ENCODE measurements at regions not wholly inside any gene's neighbourhood (a gene's known extent, or its start where the extent isn't known, plus 50 kb on each side); places are given as distances from the start of the nearest gene placed in this dataset.

GRCh38 chr11:19382131-19382611, 141.4 kb upstream of the E2F8 start:
- no peak for TF ChIP-seq TAF1 (IDR thresholded peaks at IDR 0.05; ENCODE audit: low read depth)
- TF ChIP-seq, protein P1, sequence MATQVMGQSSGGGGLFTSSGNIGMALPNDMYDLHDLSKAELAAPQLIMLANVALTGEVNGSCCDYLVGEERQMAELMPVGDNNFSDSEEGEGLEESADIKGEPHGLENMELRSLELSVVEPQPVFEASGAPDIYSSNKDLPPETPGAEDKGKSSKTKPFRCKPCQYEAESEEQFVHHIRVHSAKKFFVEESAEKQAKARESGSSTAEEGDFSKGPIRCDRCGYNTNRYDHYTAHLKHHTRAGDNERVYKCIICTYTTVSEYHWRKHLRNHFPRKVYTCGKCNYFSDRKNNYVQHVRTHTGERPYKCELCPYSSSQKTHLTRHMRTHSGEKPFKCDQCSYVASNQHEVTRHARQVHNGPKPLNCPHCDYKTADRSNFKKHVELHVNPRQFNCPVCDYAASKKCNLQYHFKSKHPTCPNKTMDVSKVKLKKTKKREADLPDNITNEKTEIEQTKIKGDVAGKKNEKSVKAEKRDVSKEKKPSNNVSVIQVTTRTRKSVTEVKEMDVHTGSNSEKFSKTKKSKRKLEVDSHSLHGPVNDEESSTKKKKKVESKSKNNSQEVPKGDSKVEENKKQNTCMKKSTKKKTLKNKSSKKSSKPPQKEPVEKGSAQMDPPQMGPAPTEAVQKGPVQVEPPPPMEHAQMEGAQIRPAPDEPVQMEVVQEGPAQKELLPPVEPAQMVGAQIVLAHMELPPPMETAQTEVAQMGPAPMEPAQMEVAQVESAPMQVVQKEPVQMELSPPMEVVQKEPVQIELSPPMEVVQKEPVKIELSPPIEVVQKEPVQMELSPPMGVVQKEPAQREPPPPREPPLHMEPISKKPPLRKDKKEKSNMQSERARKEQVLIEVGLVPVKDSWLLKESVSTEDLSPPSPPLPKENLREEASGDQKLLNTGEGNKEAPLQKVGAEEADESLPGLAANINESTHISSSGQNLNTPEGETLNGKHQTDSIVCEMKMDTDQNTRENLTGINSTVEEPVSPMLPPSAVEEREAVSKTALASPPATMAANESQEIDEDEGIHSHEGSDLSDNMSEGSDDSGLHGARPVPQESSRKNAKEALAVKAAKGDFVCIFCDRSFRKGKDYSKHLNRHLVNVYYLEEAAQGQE (IDR thresholded peaks at IDR 0.05; ENCODE audit: borderline replicate concordance), result peak; percentile 35
- peak; percentile 17 for TF ChIP-seq SMC3 (conservative IDR thresholded peaks at IDR 0.05; ENCODE audit: poor library complexity)
- TF ChIP-seq CTCF (IDR thresholded peaks at IDR 0.05; ENCODE audit: poor library complexity, severe bottlenecking), result peak; percentile 9
- no peaks in the 10 kb centered on the region for H3K79me2 ChIP-seq (replicated peaks; ENCODE audit: insufficient read depth, low read length)
- no peaks in the 10 kb centered on the region for H3F3A ChIP-seq (ENCODE audit: insufficient read depth, low read length, poor library complexity, severe bottlenecking)
- no peaks in the 10 kb centered on the region for H3K36me3 ChIP-seq (ENCODE audit: insufficient read depth, low read length)
- no peaks in the 10 kb centered on the region for H4K20me1 ChIP-seq (ENCODE audit: insufficient read depth)
- no peak overlapping the region for H3K27ac ChIP-seq (ENCODE audit: low read length)
- no peak overlapping the region for H3K4me2 ChIP-seq (ENCODE audit: low read length)
- peak overlapping the region; percentile 48 for H3K4me3 ChIP-seq (ENCODE audit: low read length)
- H3K9ac ChIP-seq (ENCODE audit: low read length), result no peak overlapping the region
- H3K27me3 ChIP-seq (ENCODE audit: insufficient read depth, low read depth, low read length), result no peaks in the 10 kb centered on the region
- no peaks in the 10 kb centered on the region for H3K9me2 ChIP-seq (ENCODE audit: insufficient read depth, low read length)
- H2AFZ ChIP-seq (ENCODE audit: low read depth, low read length), result no peak overlapping the region
- no peaks in the 10 kb centered on the region for H3K9me3 ChIP-seq (ENCODE audit: low read length)

- H3K27me3 ChIP-seq (ENCODE audit: insufficient read depth, low read depth, low read length), result no peaks in the 10 kb centered on the region
- TF ChIP-seq MXI1 (conservative IDR thresholded peaks at IDR 0.05; ENCODE audit: poor library complexity, severe bottlenecking) (no peak), RAD21 (conservative IDR thresholded peaks at IDR 0.05) (no peak), EP300 (conservative IDR thresholded peaks at IDR 0.05; ENCODE audit: poor library complexity, severe bottlenecking) (no peak), POLR2AphosphoS5 (IDR thresholded peaks at IDR 0.05) (no peak), TAF1 (IDR thresholded peaks at IDR 0.05; ENCODE audit: low read depth) (no peak), CTCF (IDR thresholded peaks at IDR 0.05; ENCODE audit: poor library complexity, severe bottlenecking) (no peak), EZH2 (IDR thresholded peaks at IDR 0.05; ENCODE audit: borderline replicate concordance, insufficient read depth, low read length, poor library complexity, severe bottlenecking) (no peak), SMC3 (conservative IDR thresholded peaks at IDR 0.05; ENCODE audit: poor library complexity) (no peak)
- TF ChIP-seq, protein P1 (IDR thresholded peaks at IDR 0.05; ENCODE audit: borderline replicate concordance), result no peak
- no peak overlapping the region for H3K9ac ChIP-seq (ENCODE audit: low read length)
- no peak overlapping the region for H3K4me2 ChIP-seq (ENCODE audit: low read length)
- no peaks in the 10 kb centered on the region for H3K9me3 ChIP-seq (ENCODE audit: low read length)
- H3K27ac ChIP-seq (ENCODE audit: low read length), result no peak overlapping the region
- H3K9me2 ChIP-seq (ENCODE audit: insufficient read depth, low read length), result no peaks in the 10 kb centered on the region
- no peaks in the 10 kb centered on the region for H3F3A ChIP-seq (ENCODE audit: insufficient read depth, low read length, poor library complexity, severe bottlenecking)
- H4K20me1 ChIP-seq (ENCODE audit: insufficient read depth), result no peaks in the 10 kb centered on the region
- no peaks in the 10 kb centered on the region for H3K79me2 ChIP-seq (replicated peaks; ENCODE audit: insufficient read depth, low read length)
- H3K4me3 ChIP-seq (ENCODE audit: low read length), result no peak overlapping the region
- no peak overlapping the region for H2AFZ ChIP-seq (ENCODE audit: low read depth, low read length)
- no peaks in the 10 kb centered on the region for H3K36me3 ChIP-seq (ENCODE audit: insufficient read depth, low read length)
Observed at GRCh38 chr11:19380375-19380774, 139.6 kb upstream of the E2F8 start.

Measured in neural cell (in vitro differentiated cells).